Chondrocyte (in vitro differentiated cells): ENCODE measurements at regions not wholly inside any gene's neighbourhood (a gene's known extent, or its start where the extent isn't known, plus 50 kb on each side); places are given as distances from the start of the nearest gene placed in this dataset.

Experiments
- DNase-seq: peaks from one replicate; pipeline ENCODE4 v3.0.0; 2021; ENCODE audit warnings: mixed read lengths, low spot score
- H3K27ac Mint-ChIP-seq: one replicate; pipeline ENCODE4 v1.8.0; 2021; ENCODE audit warnings: mild to moderate bottlenecking, moderate library complexity, mixed read lengths; ENCODE audit not compliant: unreplicated experiment
- H3K27me3 Mint-ChIP-seq: 2 replicates; pipeline ENCODE4 v1.8.0; 2021; ENCODE audit warnings: low read depth, mixed read lengths
- H3K36me3 Mint-ChIP-seq: 2 replicates; pipeline ENCODE4 v1.8.0; 2021; ENCODE audit warnings: low read depth, mixed read lengths
- H3K4me1 Mint-ChIP-seq: 2 replicates; pipeline ENCODE4 v1.8.0; 2021; ENCODE audit warnings: low read depth, mild to moderate bottlenecking, mixed read lengths
- H3K4me3 Mint-ChIP-seq: one replicate; pipeline ENCODE4 v1.8.0; 2021; ENCODE audit warnings: mild to moderate bottlenecking, moderate library complexity, mixed read lengths; ENCODE audit not compliant: unreplicated experiment
- H3K9me3 Mint-ChIP-seq: 2 replicates; pipeline ENCODE4 v1.8.0; 2021; ENCODE audit warnings: low read depth, mixed read lengths
- TF ChIP-seq, protein P1 (sequence below): fragments of 200-600 bp; sonication (generic); IDR thresholded peaks from 2 replicates; pipeline ENCODE4 v1.5.0; 2021; ENCODE audit warnings: antibody characterized with exemption, mild to moderate bottlenecking, moderate library complexity

DNA sequence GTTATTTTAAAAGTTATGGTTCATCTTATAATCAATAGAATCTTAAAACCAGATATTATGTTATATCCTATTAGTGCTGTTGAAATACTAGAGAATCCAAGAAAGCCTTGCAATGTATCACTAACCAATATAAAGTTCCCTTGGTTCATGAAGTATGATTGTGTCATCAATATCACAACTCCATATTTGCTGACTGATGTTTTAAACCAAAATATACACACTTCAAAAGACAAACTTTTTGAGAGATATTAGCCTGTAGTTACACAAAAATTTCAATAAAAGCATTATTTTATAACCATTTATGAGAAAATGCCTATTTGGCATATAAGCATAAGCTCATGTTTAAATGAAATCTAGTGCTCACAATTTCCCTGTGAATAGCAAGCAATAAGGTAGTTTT, 198.6 kb downstream of the CENPC start:
- no peak overlapping the region for H3K4me3 Mint-ChIP-seq
- H3K27ac Mint-ChIP-seq, result no peak overlapping the region
- no peaks in the 10 kb centered on the region for H3K9me3 Mint-ChIP-seq
- TF ChIP-seq, protein P1, sequence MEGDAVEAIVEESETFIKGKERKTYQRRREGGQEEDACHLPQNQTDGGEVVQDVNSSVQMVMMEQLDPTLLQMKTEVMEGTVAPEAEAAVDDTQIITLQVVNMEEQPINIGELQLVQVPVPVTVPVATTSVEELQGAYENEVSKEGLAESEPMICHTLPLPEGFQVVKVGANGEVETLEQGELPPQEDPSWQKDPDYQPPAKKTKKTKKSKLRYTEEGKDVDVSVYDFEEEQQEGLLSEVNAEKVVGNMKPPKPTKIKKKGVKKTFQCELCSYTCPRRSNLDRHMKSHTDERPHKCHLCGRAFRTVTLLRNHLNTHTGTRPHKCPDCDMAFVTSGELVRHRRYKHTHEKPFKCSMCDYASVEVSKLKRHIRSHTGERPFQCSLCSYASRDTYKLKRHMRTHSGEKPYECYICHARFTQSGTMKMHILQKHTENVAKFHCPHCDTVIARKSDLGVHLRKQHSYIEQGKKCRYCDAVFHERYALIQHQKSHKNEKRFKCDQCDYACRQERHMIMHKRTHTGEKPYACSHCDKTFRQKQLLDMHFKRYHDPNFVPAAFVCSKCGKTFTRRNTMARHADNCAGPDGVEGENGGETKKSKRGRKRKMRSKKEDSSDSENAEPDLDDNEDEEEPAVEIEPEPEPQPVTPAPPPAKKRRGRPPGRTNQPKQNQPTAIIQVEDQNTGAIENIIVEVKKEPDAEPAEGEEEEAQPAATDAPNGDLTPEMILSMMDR, result no peak
- peaks cover 11% of the 10 kb centered on the region for H3K27me3 Mint-ChIP-seq
- DNase-seq, result no peak
- no peaks in the 10 kb centered on the region for H3K4me1 Mint-ChIP-seq
- H3K36me3 Mint-ChIP-seq, result no peaks in the 10 kb centered on the region

DNA sequence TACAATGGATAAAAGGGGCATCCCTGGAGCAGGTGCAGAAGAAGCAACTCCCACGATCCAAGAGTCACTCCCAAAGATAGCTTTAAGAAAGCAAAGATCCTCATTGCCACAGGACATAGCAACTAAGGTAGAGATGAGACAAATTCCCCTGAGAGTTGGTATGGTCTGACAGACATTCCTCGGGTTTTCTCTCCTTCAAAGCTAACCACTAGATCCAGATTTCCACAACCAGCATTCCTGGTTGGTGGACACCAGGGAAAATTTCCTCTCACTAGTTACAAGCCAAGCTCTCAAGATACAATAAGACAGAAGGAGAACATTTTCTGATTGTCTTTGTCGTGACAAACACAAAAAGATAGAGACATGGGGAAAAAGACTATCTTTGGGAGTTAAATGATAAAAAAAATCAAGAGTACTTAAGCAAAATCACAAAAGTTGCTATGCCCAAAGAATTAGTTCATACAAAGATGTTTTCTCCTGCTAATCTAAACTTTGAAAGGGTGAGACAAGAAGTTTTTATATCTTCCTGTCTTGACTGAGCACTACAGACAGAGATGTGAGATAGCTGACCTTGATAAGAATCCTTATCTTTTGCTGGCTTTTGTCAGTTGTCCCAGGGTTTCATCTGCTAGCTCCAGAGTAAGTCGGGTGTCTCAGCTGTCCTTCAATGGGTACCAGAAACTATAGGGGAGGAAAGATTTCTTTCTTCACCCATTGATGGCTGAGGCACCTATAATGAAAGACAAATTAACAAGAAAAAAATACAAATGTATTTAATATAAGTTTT, 200.5 kb downstream of the CENPC start:
- no peaks in the 10 kb centered on the region for H3K4me1 Mint-ChIP-seq
- peaks cover 14% of the 10 kb centered on the region for H3K27me3 Mint-ChIP-seq
- no peaks in the 10 kb centered on the region for H3K36me3 Mint-ChIP-seq
- H3K9me3 Mint-ChIP-seq, result no peaks in the 10 kb centered on the region
- TF ChIP-seq, protein P1, result no peak
- no peak for DNase-seq
- H3K4me3 Mint-ChIP-seq, result no peak overlapping the region
- no peak overlapping the region for H3K27ac Mint-ChIP-seq

DNA sequence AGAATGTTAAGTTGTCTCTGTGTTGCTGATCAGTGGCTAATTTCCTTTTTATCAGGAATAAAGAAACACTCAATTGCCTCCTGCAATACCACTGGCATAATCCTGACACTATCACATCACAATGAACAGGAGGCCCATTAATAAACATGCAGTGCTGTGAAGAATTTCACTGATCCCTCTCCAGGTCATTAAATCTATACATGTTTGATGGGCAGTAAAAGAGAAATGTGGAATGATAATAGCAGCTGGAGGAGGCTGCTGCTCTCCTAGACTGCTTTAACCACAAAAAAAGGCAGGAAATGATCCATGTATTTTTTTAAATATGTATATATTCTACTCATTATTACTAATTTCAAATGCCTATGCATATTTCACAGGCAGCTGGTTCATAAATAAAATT, 202.1 kb downstream of the CENPC start:
- H3K4me1 Mint-ChIP-seq, result no peaks in the 10 kb centered on the region

DNA sequence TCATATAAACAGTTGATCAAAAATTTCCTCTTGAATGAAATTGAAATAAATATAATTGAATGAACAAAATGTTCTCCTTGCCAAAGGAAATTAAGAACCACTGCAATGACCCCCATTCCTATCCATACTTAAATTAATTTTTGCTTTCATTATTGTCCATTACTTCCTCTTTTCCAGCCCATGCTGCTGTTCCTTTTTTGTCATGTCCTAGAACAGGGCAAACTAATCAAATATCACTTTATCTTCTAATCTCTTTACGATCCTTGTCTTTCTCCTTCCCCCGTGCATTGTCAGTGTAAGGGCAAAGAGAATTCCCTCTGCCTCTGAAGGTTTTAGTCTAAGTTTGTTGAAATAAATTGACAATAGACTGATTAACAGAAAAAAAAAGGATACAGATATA, 203.0 kb downstream of the CENPC start:
- no peaks in the 10 kb centered on the region for H3K36me3 Mint-ChIP-seq
- H3K9me3 Mint-ChIP-seq, result no peaks in the 10 kb centered on the region
- H3K27me3 Mint-ChIP-seq, result peaks cover 21% of the 10 kb centered on the region
- no peak overlapping the region for H3K27ac Mint-ChIP-seq
- TF ChIP-seq, protein P1, result no peak
- DNase-seq, result no peak
- no peak overlapping the region for H3K4me3 Mint-ChIP-seq
- H3K4me1 Mint-ChIP-seq, result no peaks in the 10 kb centered on the region

More for the DNA sequence above, 202.1 kb downstream of the CENPC start:
- Mint-ChIP-seq H3K27me3 (peaks cover 21% of the 10 kb centered on the region), H3K4me3 (no peak overlapping the region), H3K9me3 (no peaks in the 10 kb centered on the region), H3K36me3 (no peaks in the 10 kb centered on the region), H3K27ac (no peak overlapping the region)
- no peak for DNase-seq
- TF ChIP-seq, protein P1, result no peak

DNA sequence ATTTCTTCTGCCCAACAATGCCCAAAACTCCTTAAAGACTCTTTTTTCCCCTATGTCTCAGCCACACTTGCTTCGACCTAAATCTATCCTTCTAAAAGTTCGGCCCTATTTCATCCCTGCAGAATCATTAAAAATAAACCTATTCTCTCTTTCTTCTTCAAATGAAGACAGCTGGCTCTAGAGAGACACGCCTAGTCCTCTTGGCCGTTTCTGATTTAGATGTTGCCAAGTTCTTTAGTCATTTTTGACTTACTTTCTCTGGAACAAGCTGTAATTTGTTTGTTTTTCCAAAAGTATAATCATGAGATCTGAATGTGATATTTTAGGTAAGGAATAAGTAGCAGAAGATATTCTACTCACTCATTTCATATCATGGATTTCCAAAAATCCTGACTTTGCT, 211.6 kb downstream of the CENPC start:
- Mint-ChIP-seq H3K27ac (no peak overlapping the region), H3K9me3 (peaks cover 3% of the 10 kb centered on the region), H3K4me3 (no peak overlapping the region), H3K36me3 (peaks cover 1% of the 10 kb centered on the region), H3K27me3 (peaks cover 14% of the 10 kb centered on the region), H3K4me1 (peaks cover 4% of the 10 kb centered on the region)
- no peak for DNase-seq
- TF ChIP-seq, protein P1, result no peak
